ENCODE measurements at regions not wholly inside any gene's neighbourhood (a gene's known extent, or its start where the extent isn't known, plus 50 kb on each side); places are given as distances from the start of the nearest gene placed in this dataset.

DNA sequence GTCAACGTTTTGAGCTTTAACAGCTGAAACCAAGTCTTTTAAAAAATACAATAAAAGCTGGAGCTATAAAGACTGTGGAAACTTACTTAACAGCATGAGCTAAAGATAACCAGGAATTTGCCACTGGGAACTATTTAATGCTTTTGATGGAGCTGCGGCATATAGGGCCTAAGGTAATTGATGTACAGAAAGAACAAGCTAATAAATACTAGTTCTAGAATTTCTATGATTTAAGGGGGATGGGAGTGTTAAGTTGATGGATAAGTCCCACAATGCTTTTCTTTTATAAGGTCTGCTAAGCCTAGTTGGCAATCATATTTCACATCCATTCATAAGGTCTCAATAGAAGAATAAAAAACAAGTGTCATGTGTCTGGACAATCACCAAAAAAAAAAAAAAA, 334.0 kb upstream of the DMAC1 start:
- no peak overlapping the region for H3K9ac ChIP-seq (ENCODE audit: extremely low read depth, low read length, poor library complexity, severe bottlenecking)
- WGBS, 2 experiments (ENCODE audit: insufficient coverage in 1 of 2, insufficient read length in 1 of 2), result 80% methylated on average over 2 of the region's 2 CpGs; no CpG with 5 or more reads in 1 of the 2 experiments
- no peaks in the 10 kb centered on the region for H3K27me3 ChIP-seq (ENCODE audit: control insufficient read depth, insufficient read depth, low read length, poor library complexity, severe bottlenecking)
- no peak overlapping the region for H3K4me3 ChIP-seq (ENCODE audit: low read length)
- DNase-seq, result no peak
- Mint-ChIP-seq H3K27me3 (ENCODE audit: insufficient read depth) (no peaks in the 10 kb centered on the region), H3K27ac (no peak overlapping the region), H3K9me3 (no peaks in the 10 kb centered on the region), H3K36me3 (ENCODE audit: low read depth) (no peaks in the 10 kb centered on the region), H3K4me1 (no peaks in the 10 kb centered on the region), H3K4me3 (no peak overlapping the region)
- H3K9me3 ChIP-seq (ENCODE audit: control insufficient read depth, low read length), result no peaks in the 10 kb centered on the region
- H3K27ac ChIP-seq (ENCODE audit: low read depth, low read length), result no peak overlapping the region
- no peaks in the 10 kb centered on the region for H3K36me3 ChIP-seq (ENCODE audit: control insufficient read depth, insufficient read depth, low read length)
- TF ChIP-seq, protein P1, sequence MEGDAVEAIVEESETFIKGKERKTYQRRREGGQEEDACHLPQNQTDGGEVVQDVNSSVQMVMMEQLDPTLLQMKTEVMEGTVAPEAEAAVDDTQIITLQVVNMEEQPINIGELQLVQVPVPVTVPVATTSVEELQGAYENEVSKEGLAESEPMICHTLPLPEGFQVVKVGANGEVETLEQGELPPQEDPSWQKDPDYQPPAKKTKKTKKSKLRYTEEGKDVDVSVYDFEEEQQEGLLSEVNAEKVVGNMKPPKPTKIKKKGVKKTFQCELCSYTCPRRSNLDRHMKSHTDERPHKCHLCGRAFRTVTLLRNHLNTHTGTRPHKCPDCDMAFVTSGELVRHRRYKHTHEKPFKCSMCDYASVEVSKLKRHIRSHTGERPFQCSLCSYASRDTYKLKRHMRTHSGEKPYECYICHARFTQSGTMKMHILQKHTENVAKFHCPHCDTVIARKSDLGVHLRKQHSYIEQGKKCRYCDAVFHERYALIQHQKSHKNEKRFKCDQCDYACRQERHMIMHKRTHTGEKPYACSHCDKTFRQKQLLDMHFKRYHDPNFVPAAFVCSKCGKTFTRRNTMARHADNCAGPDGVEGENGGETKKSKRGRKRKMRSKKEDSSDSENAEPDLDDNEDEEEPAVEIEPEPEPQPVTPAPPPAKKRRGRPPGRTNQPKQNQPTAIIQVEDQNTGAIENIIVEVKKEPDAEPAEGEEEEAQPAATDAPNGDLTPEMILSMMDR (conservative IDR thresholded peaks at IDR 0.05), result no peak
- H3K4me1 ChIP-seq (ENCODE audit: control insufficient read depth, insufficient read depth, low read length), result no peaks in the 10 kb centered on the region

DNA sequence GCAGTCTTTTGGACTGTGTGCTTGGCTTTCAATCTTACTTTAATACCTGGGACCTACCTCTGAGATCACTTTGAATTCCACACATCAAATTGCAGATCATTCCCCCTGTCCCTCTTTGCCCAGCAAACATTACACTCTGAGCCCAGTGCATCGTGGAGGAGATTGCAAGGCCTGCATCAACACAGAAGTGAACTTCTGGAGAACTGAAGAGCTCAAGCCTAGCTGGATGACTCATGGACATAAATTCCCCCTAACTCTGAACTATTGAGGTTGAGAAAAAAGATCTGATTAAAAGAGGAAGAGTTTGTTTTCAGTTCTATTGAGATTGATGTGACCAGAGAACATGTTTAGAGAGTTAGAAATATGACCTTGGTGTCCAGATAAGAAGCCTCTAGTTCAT, 316.0 kb upstream of the DMAC1 start:
- no peak overlapping the region for H3K4me3 ChIP-seq (ENCODE audit: low read length)
- no peaks in the 10 kb centered on the region for H3K36me3 ChIP-seq (ENCODE audit: control insufficient read depth, insufficient read depth, low read length)
- TF ChIP-seq, protein P1 (conservative IDR thresholded peaks at IDR 0.05), result no peak
- no peaks in the 10 kb centered on the region for H3K9me3 Mint-ChIP-seq
- no peaks in the 10 kb centered on the region for H3K36me3 Mint-ChIP-seq (ENCODE audit: low read depth)
- no peak overlapping the region for H3K9ac ChIP-seq (ENCODE audit: extremely low read depth, low read length, poor library complexity, severe bottlenecking)
- H3K27me3 ChIP-seq (ENCODE audit: control insufficient read depth, insufficient read depth, low read length, poor library complexity, severe bottlenecking), result no peaks in the 10 kb centered on the region
- no peak overlapping the region for H3K27ac Mint-ChIP-seq
- no peak overlapping the region for H3K27ac ChIP-seq (ENCODE audit: low read depth, low read length)
- no peak overlapping the region for H3K4me3 Mint-ChIP-seq
- H3K27me3 Mint-ChIP-seq (ENCODE audit: insufficient read depth), result no peaks in the 10 kb centered on the region
- 88% methylated on average over 1 of the region's 1 CpG; no CpG with 5 or more reads in 1 of the 2 experiments for WGBS, 2 experiments (ENCODE audit: insufficient coverage in 1 of 2, insufficient read length in 1 of 2)
- no peak for DNase-seq
- H3K4me1 Mint-ChIP-seq, result peaks cover 20% of the 10 kb centered on the region
- H3K4me1 ChIP-seq (ENCODE audit: control insufficient read depth, insufficient read depth, low read length), result peaks cover 6% of the 10 kb centered on the region
- no peaks in the 10 kb centered on the region for H3K9me3 ChIP-seq (ENCODE audit: control insufficient read depth, low read length)

DNA sequence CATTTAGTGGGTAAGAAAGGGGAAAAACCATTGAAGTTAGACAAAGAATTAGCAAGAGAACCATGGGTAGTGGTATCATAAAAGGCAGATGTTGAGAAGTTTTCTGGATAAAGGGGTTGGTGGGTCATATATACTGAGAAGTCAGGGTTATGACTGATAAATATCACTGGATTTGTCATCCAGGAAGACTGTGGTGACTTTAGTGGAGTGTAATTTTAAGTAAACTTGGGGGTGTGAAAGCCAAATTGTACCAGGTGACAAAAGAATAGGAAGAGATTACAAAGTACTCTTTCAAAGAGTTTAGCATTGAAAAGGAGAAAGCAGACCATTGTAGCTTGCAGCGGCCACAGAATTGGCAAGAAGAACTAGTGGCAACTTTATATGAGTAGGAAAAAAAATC, 315.2 kb upstream of the DMAC1 start:
- Histone ChIP-seq H3K9me3 (ENCODE audit: control insufficient read depth, low read length) (no peaks in the 10 kb centered on the region), H3K36me3 (ENCODE audit: control insufficient read depth, insufficient read depth, low read length) (no peaks in the 10 kb centered on the region), H3K27ac (ENCODE audit: low read depth, low read length) (no peak overlapping the region), H3K4me3 (ENCODE audit: low read length) (no peak overlapping the region), H3K4me1 (ENCODE audit: control insufficient read depth, insufficient read depth, low read length) (peaks cover 6% of the 10 kb centered on the region), H3K27me3 (ENCODE audit: control insufficient read depth, insufficient read depth, low read length, poor library complexity, severe bottlenecking) (no peaks in the 10 kb centered on the region), H3K9ac (ENCODE audit: extremely low read depth, low read length, poor library complexity, severe bottlenecking) (no peak overlapping the region)
- TF ChIP-seq, protein P1 (conservative IDR thresholded peaks at IDR 0.05), result no peak
- Mint-ChIP-seq H3K36me3 (ENCODE audit: low read depth) (no peaks in the 10 kb centered on the region), H3K9me3 (no peaks in the 10 kb centered on the region), H3K4me3 (no peak overlapping the region), H3K4me1 (peaks cover 22% of the 10 kb centered on the region), H3K27me3 (ENCODE audit: insufficient read depth) (no peaks in the 10 kb centered on the region), H3K27ac (no peak overlapping the region)
- DNase-seq, result no peak
- WGBS, 2 experiments (ENCODE audit: insufficient coverage in 1 of 2, insufficient read length in 1 of 2), result no CpG with 5 or more reads among the region's 1 CpG
